ENCODE measurements at regions not wholly inside any gene's neighbourhood (a gene's known extent, or its start where the extent isn't known, plus 50 kb on each side); places are given as distances from the start of the nearest gene placed in this dataset.

DNA sequence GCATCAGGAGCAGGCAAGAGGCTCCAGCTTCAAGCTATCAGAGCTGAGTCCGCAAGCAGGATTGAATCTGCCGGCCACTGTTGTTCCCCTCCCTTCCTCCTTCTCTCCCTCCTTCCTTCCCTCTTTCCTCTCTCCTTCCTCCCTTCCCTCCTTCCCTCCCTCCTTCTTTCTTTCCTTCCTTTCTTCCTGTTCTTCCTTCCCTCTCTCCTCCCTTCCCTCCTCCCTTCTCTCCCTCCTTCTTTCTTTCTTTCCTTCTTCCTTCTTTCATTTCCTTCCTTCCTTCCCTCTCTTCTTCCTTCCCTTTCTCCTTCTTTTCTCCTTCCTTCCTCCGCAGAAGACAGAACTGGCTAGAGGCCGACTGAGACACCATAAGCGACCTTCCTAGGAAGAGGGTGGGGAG, 534.0 kb downstream of the NPHP4 start:
- Histone ChIP-seq H3K4me1 (ENCODE audit: insufficient read depth, low read length) (no peaks in the 10 kb centered on the region), H3F3A (ENCODE audit: low read length, unreplicated experiment) (no peaks in the 10 kb centered on the region), H3K27me3 (ENCODE audit: low read length) (peaks cover 49% of the 10 kb centered on the region), H3K4me3 (ENCODE audit: low read length) (no peak overlapping the region), H2AFZ (ENCODE audit: low read length) (no peak overlapping the region), H3K27ac (ENCODE audit: low read length) (no peak overlapping the region), H4K20me1 (ENCODE audit: low read length) (no peaks in the 10 kb centered on the region), H3K9ac (ENCODE audit: low read length) (no peak overlapping the region), H3K36me3 (ENCODE audit: low read depth, low read length) (no peaks in the 10 kb centered on the region), H3K79me2 (ENCODE audit: low read length) (no peaks in the 10 kb centered on the region), H3K4me2 (ENCODE audit: low read length) (no peak overlapping the region), H3K9me2 (replicated peaks; ENCODE audit: low read length) (no peaks in the 10 kb centered on the region), H3K9me3 (ENCODE audit: low read length) (no peaks in the 10 kb centered on the region)
- BruUV-seq (replicated peaks) = no TSS peak
- ChIA-PET POLR2A (ENCODE audit: unreplicated experiment) (no interaction called here), CTCF (no interaction called here)
- TF ChIP-seq EZH2 (IDR thresholded peaks at IDR 0.05; ENCODE audit: low read length, unreplicated experiment) = no peak
- TF ChIP-seq, protein P1, sequence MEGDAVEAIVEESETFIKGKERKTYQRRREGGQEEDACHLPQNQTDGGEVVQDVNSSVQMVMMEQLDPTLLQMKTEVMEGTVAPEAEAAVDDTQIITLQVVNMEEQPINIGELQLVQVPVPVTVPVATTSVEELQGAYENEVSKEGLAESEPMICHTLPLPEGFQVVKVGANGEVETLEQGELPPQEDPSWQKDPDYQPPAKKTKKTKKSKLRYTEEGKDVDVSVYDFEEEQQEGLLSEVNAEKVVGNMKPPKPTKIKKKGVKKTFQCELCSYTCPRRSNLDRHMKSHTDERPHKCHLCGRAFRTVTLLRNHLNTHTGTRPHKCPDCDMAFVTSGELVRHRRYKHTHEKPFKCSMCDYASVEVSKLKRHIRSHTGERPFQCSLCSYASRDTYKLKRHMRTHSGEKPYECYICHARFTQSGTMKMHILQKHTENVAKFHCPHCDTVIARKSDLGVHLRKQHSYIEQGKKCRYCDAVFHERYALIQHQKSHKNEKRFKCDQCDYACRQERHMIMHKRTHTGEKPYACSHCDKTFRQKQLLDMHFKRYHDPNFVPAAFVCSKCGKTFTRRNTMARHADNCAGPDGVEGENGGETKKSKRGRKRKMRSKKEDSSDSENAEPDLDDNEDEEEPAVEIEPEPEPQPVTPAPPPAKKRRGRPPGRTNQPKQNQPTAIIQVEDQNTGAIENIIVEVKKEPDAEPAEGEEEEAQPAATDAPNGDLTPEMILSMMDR (conservative IDR thresholded peaks at IDR 0.05; ENCODE audit: low read depth, low read length) = no peak
- TF ChIP-seq EZH2phosphoT487 (IDR thresholded peaks at IDR 0.05; ENCODE audit: borderline replicate concordance, low read length) = no peak
- DNase-seq = no peak
- ATAC-seq = no peak
- intact Hi-C loops (cut with micrococcal nuclease) = no loop called here

DNA sequence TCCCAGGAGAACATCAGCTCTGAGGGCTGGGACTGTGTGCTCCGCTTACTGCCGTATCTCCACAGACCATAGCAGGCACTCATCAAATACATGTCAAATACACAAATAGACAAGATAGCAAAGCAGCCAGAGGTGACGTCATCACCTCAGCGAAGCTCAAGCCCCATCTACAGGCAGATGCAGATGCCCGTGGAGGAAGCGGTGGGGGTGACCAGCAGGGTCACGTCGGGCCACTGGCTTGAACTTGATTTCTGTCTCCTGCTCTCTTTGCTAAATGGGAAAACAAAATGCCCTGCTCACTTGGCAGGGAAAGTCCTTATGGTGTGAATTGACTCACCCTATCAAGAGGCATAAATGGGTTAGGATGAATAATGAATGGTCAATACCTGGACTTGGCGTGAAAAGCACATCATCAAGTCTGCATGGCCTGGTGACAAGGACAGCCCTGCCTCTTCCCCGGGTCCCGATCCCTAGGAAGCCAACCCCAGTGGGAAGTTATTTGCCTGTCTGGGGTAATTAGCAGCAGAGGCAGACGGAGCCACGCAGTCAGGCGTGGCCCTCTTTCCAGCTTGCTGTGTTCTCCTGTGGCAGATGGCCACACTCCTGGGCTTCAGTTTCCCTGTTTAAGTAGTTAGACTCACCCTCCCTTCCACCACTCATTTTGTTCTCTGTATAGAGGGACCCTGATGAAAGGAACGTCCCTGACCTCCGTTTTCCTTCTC, 536.0 kb downstream of the NPHP4 start:
- ATAC-seq (no peak), DNase-seq (no peak)
- ChIA-PET POLR2A (ENCODE audit: unreplicated experiment) (no interaction called here), CTCF (no interaction called here)
- Histone ChIP-seq H3K9ac (ENCODE audit: low read length) (no peak overlapping the region), H3F3A (ENCODE audit: low read length, unreplicated experiment) (no peaks in the 10 kb centered on the region), H3K27me3 (ENCODE audit: low read length) (peaks cover 69% of the 10 kb centered on the region), H3K4me2 (ENCODE audit: low read length) (no peak overlapping the region), H3K9me2 (replicated peaks; ENCODE audit: low read length) (no peaks in the 10 kb centered on the region), H4K20me1 (ENCODE audit: low read length) (no peaks in the 10 kb centered on the region), H3K36me3 (ENCODE audit: low read depth, low read length) (no peaks in the 10 kb centered on the region), H3K9me3 (ENCODE audit: low read length) (no peaks in the 10 kb centered on the region), H3K27ac (ENCODE audit: low read length) (no peak overlapping the region), H3K79me2 (ENCODE audit: low read length) (no peaks in the 10 kb centered on the region), H2AFZ (ENCODE audit: low read length) (no peak overlapping the region), H3K4me3 (ENCODE audit: low read length) (no peak overlapping the region), H3K4me1 (ENCODE audit: insufficient read depth, low read length) (no peaks in the 10 kb centered on the region)
- intact Hi-C loops (cut with micrococcal nuclease) = no loop called here
- TF ChIP-seq EZH2phosphoT487 (IDR thresholded peaks at IDR 0.05; ENCODE audit: borderline replicate concordance, low read length) (no peak), EZH2 (IDR thresholded peaks at IDR 0.05; ENCODE audit: low read length, unreplicated experiment) (no peak)
- TF ChIP-seq, protein P1 (conservative IDR thresholded peaks at IDR 0.05; ENCODE audit: low read depth, low read length) = no peak
- BruUV-seq (replicated peaks) = no TSS peak

DNA sequence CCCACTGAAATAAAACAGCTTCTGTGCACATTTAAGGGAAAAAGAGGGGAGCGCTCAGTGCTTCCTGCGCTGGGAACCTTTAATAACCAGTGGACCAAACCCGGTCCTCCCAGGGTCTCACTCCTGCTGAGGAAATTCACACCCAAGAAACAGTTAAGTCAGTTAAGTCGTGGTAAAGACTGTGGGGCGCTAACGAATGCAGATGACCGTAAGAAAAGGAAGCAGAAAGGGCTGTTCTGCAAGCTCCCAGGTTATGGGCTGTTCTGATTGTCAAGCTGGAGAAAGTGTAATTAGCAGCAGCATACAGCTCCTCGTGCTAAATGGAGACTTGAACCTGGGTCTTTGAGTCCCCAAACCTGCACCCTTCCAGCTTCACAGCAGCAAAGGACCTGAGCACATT, 536.6 kb downstream of the NPHP4 start:
- ChIA-PET CTCF (no interaction called here), POLR2A (ENCODE audit: unreplicated experiment) (no interaction called here)
- Histone ChIP-seq H3F3A (ENCODE audit: low read length, unreplicated experiment) (no peaks in the 10 kb centered on the region), H3K36me3 (ENCODE audit: low read depth, low read length) (no peaks in the 10 kb centered on the region), H3K27me3 (ENCODE audit: low read length) (peaks cover 70% of the 10 kb centered on the region), H3K4me3 (ENCODE audit: low read length) (no peak overlapping the region), H3K27ac (ENCODE audit: low read length) (no peak overlapping the region), H3K9ac (ENCODE audit: low read length) (no peak overlapping the region), H3K9me2 (replicated peaks; ENCODE audit: low read length) (no peaks in the 10 kb centered on the region), H3K4me1 (ENCODE audit: insufficient read depth, low read length) (no peaks in the 10 kb centered on the region), H2AFZ (ENCODE audit: low read length) (no peak overlapping the region), H4K20me1 (ENCODE audit: low read length) (no peaks in the 10 kb centered on the region), H3K79me2 (ENCODE audit: low read length) (no peaks in the 10 kb centered on the region), H3K9me3 (ENCODE audit: low read length) (no peaks in the 10 kb centered on the region), H3K4me2 (ENCODE audit: low read length) (no peak overlapping the region)
- intact Hi-C loops (cut with micrococcal nuclease) = no loop called here
- no peak for ATAC-seq
- TF ChIP-seq EZH2 (IDR thresholded peaks at IDR 0.05; ENCODE audit: low read length, unreplicated experiment) = no peak
- TF ChIP-seq EZH2phosphoT487 (IDR thresholded peaks at IDR 0.05; ENCODE audit: borderline replicate concordance, low read length) = no peak
- TF ChIP-seq, protein P1 (conservative IDR thresholded peaks at IDR 0.05; ENCODE audit: low read depth, low read length) = no peak
- no TSS peak for BruUV-seq (replicated peaks)
- DNase-seq = no peak
